DOHH2 (cell line): ENCODE measurements at regions not wholly inside any gene's neighbourhood (a gene's known extent, or its start where the extent isn't known, plus 50 kb on each side); places are given as distances from the start of the nearest gene placed in this dataset.

ENCODE experiments used
- H3F3A ChIP-seq: fragments of 200-600 bp; sonication (generic), shearing (Covaris generic); 2 replicates; pipeline ENCODE4 v1.6.0; 2016; ENCODE audit warnings: antibody characterized with exemption, mild to moderate bottlenecking; ENCODE audit not compliant: control insufficient read depth, insufficient read depth
- H3K27ac ChIP-seq: fragments of 200-600 bp; sonication (generic); 2 replicates; pipeline ENCODE4 v1.5.1; 2014; ENCODE audit warnings: low read depth, mild to moderate bottlenecking, low read length, moderate library complexity
- H3K27me3 ChIP-seq: fragments of 200-600 bp; sonication (generic); 2 replicates; pipeline ENCODE4 v1.6.1; 2014; ENCODE audit warnings: mild to moderate bottlenecking, low read length, mixed read lengths; ENCODE audit not compliant: control insufficient read depth
- H3K36me3 ChIP-seq: fragments of 200-600 bp; sonication (generic); 2 replicates; pipeline ENCODE4 v1.6.1; 2014; ENCODE audit warnings: mild to moderate bottlenecking, low read length, moderate library complexity, mixed read lengths; ENCODE audit not compliant: control insufficient read depth
- H3K4me1 ChIP-seq: fragments of 200-600 bp; sonication (generic); 2 replicates; pipeline ENCODE4 v1.6.1; 2014; ENCODE audit warnings: mild to moderate bottlenecking, low read length, mixed read lengths; ENCODE audit not compliant: control insufficient read depth
- H3K4me2 ChIP-seq: fragments of 200-600 bp; sonication (generic); 2 replicates; pipeline ENCODE4 v1.6.0; 2014; ENCODE audit warnings: mild to moderate bottlenecking, low read length, moderate library complexity
- H3K4me3 ChIP-seq: fragments of 200-600 bp; sonication (generic); 2 replicates; pipeline ENCODE4 v1.5.1; 2014; ENCODE audit warnings: mild to moderate bottlenecking, low read length, mixed read lengths
- H3K79me2 ChIP-seq: fragments of 200-600 bp; sonication (generic); 2 replicates; pipeline ENCODE4 v1.6.1; 2014; ENCODE audit warnings: mild to moderate bottlenecking, low read length, mixed read lengths; ENCODE audit not compliant: control insufficient read depth
- H3K9me2 ChIP-seq: fragments of 200-600 bp; sonication (generic); replicated peaks from 2 replicates; pipeline ENCODE4 v1.6.1; 2014; ENCODE audit warnings: mild to moderate bottlenecking, low read length, mixed read lengths; ENCODE audit not compliant: control insufficient read depth
- H3K9me3 ChIP-seq: fragments of 200-600 bp; sonication (generic); 2 replicates; pipeline ENCODE4 v1.6.1; 2014; ENCODE audit warnings: antibody characterized with exemption, low read length, mixed read lengths; ENCODE audit not compliant: control insufficient read depth, insufficient read depth
- H4K20me1 ChIP-seq: fragments of 200-600 bp; sonication (generic); 2 replicates; pipeline ENCODE4 v1.6.0; 2014; ENCODE audit warnings: low read depth, mild to moderate bottlenecking, antibody characterized with exemption, low read length, moderate library complexity; ENCODE audit not compliant: control insufficient read depth, insufficient read depth
- EZH2phosphoT487 ChIP-seq: fragments of 200-600 bp; sonication (generic); IDR thresholded peaks from 2 replicates; pipeline ENCODE4 v1.6.1; 2017; ENCODE audit warnings: borderline replicate concordance, mild to moderate bottlenecking, antibody characterized with exemption, low read length, moderate library complexity, mixed read lengths
- TF ChIP-seq, protein P1 (sequence below): fragments of 200-600 bp; sonication (generic); IDR thresholded peaks from one replicate; pipeline ENCODE4 v1.5.1; 2014; ENCODE audit warnings: antibody characterized with exemption, mild to moderate bottlenecking, low read depth, low read length; ENCODE audit not compliant: poor library complexity, severe bottlenecking

DNA sequence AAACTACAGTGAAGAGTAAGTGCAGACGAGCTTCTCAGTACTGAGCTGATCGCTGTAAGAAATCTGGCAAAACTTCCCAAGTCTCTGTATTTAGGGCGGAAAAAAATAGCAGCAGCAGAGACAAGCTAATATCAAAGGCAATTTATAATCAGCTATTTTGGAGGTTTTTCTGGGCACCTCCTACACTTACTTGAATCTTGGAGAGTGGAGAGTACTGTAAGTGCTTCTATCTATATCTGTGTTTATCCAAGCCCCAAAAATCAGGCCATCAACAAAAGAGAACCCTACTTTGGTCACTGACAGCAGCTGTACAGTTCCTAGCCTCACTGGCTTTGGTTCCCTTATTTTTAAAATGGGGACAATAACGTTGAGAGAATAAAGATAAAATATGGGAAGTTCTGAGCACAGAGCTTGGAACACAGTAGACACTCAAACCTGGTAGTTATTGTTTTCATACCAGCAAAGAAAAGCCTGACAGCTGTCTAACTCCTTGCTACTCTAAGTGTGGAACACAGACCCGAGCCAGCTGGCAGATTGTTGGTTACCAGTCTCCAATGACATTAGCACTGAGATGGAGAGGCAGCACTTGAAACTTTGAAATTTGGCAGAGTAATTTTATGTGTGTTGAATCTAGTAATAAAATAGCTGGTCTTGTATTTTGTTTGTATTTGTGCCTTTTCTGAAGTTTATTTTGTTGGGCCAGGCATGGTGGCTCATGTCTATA, 96.0 kb upstream of the SLC28A3 start:
- Histone ChIP-seq H3K27ac (no peak overlapping the region), H3K9me3 (no peaks in the 10 kb centered on the region), H3K27me3 (no peaks in the 10 kb centered on the region), H3K79me2 (no peaks in the 10 kb centered on the region), H3K4me2 (no peak overlapping the region), H3F3A (no peaks in the 10 kb centered on the region), H3K36me3 (no peaks in the 10 kb centered on the region), H4K20me1 (no peaks in the 10 kb centered on the region), H3K9me2 (no peaks in the 10 kb centered on the region), H3K4me3 (no peak overlapping the region), H3K4me1 (no peaks in the 10 kb centered on the region)
- TF ChIP-seq, protein P1, sequence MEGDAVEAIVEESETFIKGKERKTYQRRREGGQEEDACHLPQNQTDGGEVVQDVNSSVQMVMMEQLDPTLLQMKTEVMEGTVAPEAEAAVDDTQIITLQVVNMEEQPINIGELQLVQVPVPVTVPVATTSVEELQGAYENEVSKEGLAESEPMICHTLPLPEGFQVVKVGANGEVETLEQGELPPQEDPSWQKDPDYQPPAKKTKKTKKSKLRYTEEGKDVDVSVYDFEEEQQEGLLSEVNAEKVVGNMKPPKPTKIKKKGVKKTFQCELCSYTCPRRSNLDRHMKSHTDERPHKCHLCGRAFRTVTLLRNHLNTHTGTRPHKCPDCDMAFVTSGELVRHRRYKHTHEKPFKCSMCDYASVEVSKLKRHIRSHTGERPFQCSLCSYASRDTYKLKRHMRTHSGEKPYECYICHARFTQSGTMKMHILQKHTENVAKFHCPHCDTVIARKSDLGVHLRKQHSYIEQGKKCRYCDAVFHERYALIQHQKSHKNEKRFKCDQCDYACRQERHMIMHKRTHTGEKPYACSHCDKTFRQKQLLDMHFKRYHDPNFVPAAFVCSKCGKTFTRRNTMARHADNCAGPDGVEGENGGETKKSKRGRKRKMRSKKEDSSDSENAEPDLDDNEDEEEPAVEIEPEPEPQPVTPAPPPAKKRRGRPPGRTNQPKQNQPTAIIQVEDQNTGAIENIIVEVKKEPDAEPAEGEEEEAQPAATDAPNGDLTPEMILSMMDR: no peak
- TF ChIP-seq EZH2phosphoT487: no peak

DNA sequence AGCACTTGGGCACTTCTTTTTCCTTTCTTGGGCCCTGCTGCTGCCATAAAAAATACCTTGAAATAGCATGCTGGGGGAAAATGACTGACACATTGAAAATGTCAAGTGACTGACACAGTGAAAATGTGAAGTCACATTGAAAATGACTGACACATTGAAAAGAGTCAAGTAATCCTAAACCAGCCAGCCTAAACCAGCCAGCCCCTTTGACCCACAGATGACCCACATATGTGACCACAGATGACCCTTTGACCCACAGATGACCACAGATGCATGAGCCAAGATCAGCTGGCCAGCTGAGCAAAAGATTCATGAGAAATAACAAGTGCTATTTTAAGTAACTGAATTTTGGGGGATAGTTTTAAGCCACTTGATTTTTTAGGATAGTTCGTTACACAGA, 97.8 kb upstream of the SLC28A3 start:
- Histone ChIP-seq H3K79me2 (no peaks in the 10 kb centered on the region), H3K4me3 (no peak overlapping the region), H3K9me2 (no peaks in the 10 kb centered on the region), H3K36me3 (no peaks in the 10 kb centered on the region), H3K9me3 (no peaks in the 10 kb centered on the region), H3K4me1 (no peaks in the 10 kb centered on the region), H3K27me3 (no peaks in the 10 kb centered on the region), H3F3A (no peaks in the 10 kb centered on the region), H3K27ac (no peak overlapping the region), H3K4me2 (no peak overlapping the region), H4K20me1 (no peaks in the 10 kb centered on the region)
- TF ChIP-seq, protein P1: no peak
- TF ChIP-seq EZH2phosphoT487: no peak

DNA sequence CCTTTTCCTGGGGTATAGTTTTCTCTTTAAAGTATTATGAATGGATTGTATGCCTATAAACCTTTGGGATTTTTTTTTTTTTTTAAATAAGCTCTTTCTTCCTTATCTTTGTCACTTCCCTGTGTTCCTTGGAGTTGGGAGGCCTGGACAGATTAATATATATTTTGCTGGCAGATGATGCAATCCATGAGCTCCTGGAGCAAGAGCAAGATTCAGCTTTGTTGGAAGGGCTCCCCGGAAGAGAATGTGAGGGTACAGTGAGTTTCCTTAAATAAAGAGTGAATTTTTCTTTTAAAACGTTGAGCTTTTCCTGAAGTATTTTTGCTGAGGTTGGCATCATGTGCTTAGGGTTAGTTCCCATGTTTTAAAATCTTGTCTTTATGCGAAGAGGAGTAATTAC, 98.7 kb upstream of the SLC28A3 start:
- H3F3A ChIP-seq: no peaks in the 10 kb centered on the region
- no peak overlapping the region for H3K27ac ChIP-seq
- no peaks in the 10 kb centered on the region for H3K79me2 ChIP-seq
- H3K9me3 ChIP-seq: no peaks in the 10 kb centered on the region
- no peaks in the 10 kb centered on the region for H3K4me1 ChIP-seq
- no peaks in the 10 kb centered on the region for H3K27me3 ChIP-seq
- no peaks in the 10 kb centered on the region for H4K20me1 ChIP-seq
- H3K36me3 ChIP-seq: no peaks in the 10 kb centered on the region
- H3K4me2 ChIP-seq: no peak overlapping the region
- H3K9me2 ChIP-seq: no peaks in the 10 kb centered on the region
- no peak for TF ChIP-seq EZH2phosphoT487
- TF ChIP-seq, protein P1: no peak
- H3K4me3 ChIP-seq: no peak overlapping the region
